ENCODE measurements at regions not wholly inside any gene's neighbourhood (a gene's known extent, or its start where the extent isn't known, plus 50 kb on each side); places are given as distances from the start of the nearest gene placed in this dataset.

DNA sequence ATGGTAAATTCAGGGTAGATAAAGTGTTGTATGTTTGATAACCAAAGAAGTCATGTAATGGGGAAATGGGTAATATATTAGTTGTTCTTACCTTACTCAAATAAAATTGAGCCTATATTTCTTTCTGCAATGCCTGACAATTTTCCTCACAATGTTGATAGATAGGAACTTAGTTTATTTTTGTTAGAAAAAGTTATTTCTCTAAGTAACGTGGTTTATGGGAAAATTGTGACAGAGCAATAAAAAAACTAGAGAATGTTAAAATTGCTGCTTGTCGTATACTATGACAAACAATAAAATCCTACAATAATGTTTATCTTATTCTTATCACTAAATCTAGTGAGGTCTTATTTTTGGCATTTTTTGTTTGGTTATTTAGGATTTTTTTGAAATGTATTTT lies 534.1 kb downstream of the TMTC2 start:
- in situ Hi-C loops (cut with MboI; ENCODE audit: low sequenced_read_pairs), result no loop called here

More for the DNA sequence above, 534.1 kb downstream of the TMTC2 start:
- no peak overlapping the region for H3K4ac ChIP-seq (ENCODE audit: low read depth, low read length)
- intact Hi-C loops (cut with micrococcal nuclease) (no loop called here), dilution Hi-C loops (cut with HindIII; ENCODE audit: low sequenced_read_pairs, unreplicated experiment) (no loop called here)
- WGBS, 2 experiments (ENCODE audit: extremely low coverage in 2 of 2, insufficient read length in 1 of 2), result no CpG with 5 or more reads among the region's 2 CpGs
- no peak overlapping the region for H3K56ac ChIP-seq (ENCODE audit: extremely low read depth, insufficient read depth, low read length)
- H3K9ac ChIP-seq (ENCODE audit: low read depth, low read length), result no peak overlapping the region
- H3K4me2 ChIP-seq (ENCODE audit: low read depth, low read length), result no peak overlapping the region
- H4K91ac ChIP-seq (ENCODE audit: insufficient read depth, low read depth, low read length), result no peak overlapping the region
- no peak for DNase-seq
- no peak overlapping the region for H2AK9ac ChIP-seq (replicated peaks; ENCODE audit: low read depth, low read length, poor library complexity)
- no peaks in the 10 kb centered on the region for H3K4me1 ChIP-seq (ENCODE audit: control insufficient read depth, insufficient read depth, low read length)
- H2BK120ac ChIP-seq (ENCODE audit: low read depth, low read length), result no peak overlapping the region
- H3K27me3 ChIP-seq (ENCODE audit: control insufficient read depth, insufficient read depth, low read length), result no peaks in the 10 kb centered on the region
- no peak overlapping the region for H3K27ac ChIP-seq (ENCODE audit: insufficient read depth, low read length)
- no TSS peak for BruUV-seq (replicated peaks)
- no peak overlapping the region for H3K4me3 ChIP-seq (ENCODE audit: insufficient read depth, low read depth, low read length)
- no peak for ATAC-seq (ENCODE audit: low read depth)
- H4K20me1 ChIP-seq (ENCODE audit: insufficient read depth, low read length), result no peaks in the 10 kb centered on the region
- no peak overlapping the region for H2BK15ac ChIP-seq (ENCODE audit: low read depth, low read length)
- H3K79me1 ChIP-seq (ENCODE audit: low read depth in 1 of 2, low read length in 2 of 2), result no peaks in the 10 kb centered on the region
- H3K36me3 ChIP-seq (ENCODE audit: control insufficient read depth, insufficient read depth, low read length), result no peaks in the 10 kb centered on the region
- H2BK20ac ChIP-seq (ENCODE audit: low read depth, low read length), result no peak overlapping the region
- no peak overlapping the region for H2AFZ ChIP-seq (replicated peaks; ENCODE audit: low read length, poor library complexity)
- CTCF ChIA-PET, result no interaction called here
- POLR2A ChIA-PET (ENCODE audit: unreplicated experiment), result no interaction called here
- TF ChIP-seq RCOR1 (IDR thresholded peaks at IDR 0.05; ENCODE audit: insufficient replicate concordance, low read length) (no peak), BHLHE40 (IDR thresholded peaks at IDR 0.05; ENCODE audit: low read depth, low read length) (no peak), FOS (IDR thresholded peaks at IDR 0.05; ENCODE audit: low read depth, low read length) (no peak), RFX5 (IDR thresholded peaks at IDR 0.05; ENCODE audit: low read depth, low read length) (no peak), SMC3 (IDR thresholded peaks at IDR 0.05; ENCODE audit: low read depth, low read length) (no peak)
- TF ChIP-seq, protein P1, sequence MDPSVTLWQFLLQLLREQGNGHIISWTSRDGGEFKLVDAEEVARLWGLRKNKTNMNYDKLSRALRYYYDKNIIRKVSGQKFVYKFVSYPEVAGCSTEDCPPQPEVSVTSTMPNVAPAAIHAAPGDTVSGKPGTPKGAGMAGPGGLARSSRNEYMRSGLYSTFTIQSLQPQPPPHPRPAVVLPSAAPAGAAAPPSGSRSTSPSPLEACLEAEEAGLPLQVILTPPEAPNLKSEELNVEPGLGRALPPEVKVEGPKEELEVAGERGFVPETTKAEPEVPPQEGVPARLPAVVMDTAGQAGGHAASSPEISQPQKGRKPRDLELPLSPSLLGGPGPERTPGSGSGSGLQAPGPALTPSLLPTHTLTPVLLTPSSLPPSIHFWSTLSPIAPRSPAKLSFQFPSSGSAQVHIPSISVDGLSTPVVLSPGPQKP (IDR thresholded peaks at IDR 0.05; ENCODE audit: borderline replicate concordance, low read depth, low read length), result no peak
- no peaks in the 10 kb centered on the region for H3K9me1 ChIP-seq (ENCODE audit: insufficient read depth, low read length)
- no peak overlapping the region for H3K18ac ChIP-seq (ENCODE audit: low read depth, low read length)
- no peak overlapping the region for H2BK5ac ChIP-seq (ENCODE audit: low read depth, low read length, poor library complexity, severe bottlenecking)
- H3K23ac ChIP-seq (ENCODE audit: low read depth, low read length), result no peak overlapping the region
- no peak overlapping the region for H3K14ac ChIP-seq (replicated peaks; ENCODE audit: low read depth, low read length)
- no peak overlapping the region for H4K5ac ChIP-seq (ENCODE audit: low read depth, low read length)
- no peak overlapping the region for H2AK5ac ChIP-seq (ENCODE audit: low read depth, low read length)
- H3K9me3 ChIP-seq (ENCODE audit: control insufficient read depth, insufficient read depth, low read length), result peaks cover 5% of the 10 kb centered on the region; the same call in 1 of the 2 replicates
- no peak overlapping the region for H4K8ac ChIP-seq (ENCODE audit: low read depth in 2 of 2, low read length in 2 of 2)

All from IMR-90 (cell line).